CD4-positive, alpha-beta T cell treated with Interleukin-12 subunit alpha and Interleukin-12 subunit beta, for 1 hour (primary cell): ENCODE measurements at regions not wholly inside any gene's neighbourhood (a gene's known extent, or its start where the extent isn't known, plus 50 kb on each side); places are given as distances from the start of the nearest gene placed in this dataset.

Source experiments
- DNase-seq: peaks from one replicate; pipeline ENCODE4 v3.0.0-alpha.2; 2020

GRCh38 chr1:218642033-218642948, 297.2 kb downstream of the TGFB2 start:
- no peak for DNase-seq

- no peak for DNase-seq
These were observed 298.1 kb downstream of the TGFB2 start for GRCh38 chr1:218643281-218643680.

DNA sequence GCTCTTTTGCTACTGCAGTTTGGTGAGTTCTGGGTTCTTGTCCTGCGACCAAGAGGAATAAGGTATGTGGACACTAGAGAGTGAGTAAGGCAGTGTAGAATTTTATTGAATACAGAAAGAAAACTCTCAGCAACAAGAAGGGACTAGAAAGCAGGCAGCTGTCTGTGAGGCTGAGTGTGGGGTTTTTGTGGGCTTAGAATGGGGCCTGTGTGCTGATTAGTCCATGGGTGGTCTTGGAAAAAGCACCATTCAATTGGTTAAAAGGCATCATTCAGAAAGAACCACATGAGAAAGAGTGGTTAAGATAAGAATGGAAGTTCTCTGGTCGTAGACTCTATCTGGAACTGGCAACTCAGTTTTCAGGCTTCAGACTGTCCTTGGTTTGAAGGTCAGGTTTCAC, 298.8 kb downstream of the TGFB2 start:
- DNase-seq = no peak

DNA sequence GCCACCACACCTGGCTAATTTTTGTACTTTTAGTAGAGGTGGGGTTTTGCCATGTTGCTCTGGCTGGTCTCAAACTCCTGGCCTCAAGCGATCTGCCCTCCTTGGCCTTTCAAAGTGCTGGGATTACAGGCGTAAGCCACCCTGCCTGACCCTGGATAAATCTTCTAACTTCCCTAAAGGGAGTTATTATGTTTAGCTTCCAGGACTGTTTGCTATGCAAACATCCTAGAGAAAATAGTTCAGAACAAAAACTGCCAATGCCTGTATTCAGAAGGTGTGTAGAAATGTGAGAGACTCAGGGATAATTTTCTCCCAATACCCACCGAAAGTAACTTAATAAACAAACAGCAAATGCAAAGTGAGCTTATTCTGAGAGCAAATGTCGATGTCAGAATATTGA, 301.2 kb downstream of the TGFB2 start:
- no peak for DNase-seq

- no peak for DNase-seq
These were observed 311.3 kb downstream of the TGFB2 start for GRCh38 chr1:218656301-218657037.

- DNase-seq = no peak
These were observed 313.1 kb downstream of the TGFB2 start for GRCh38 chr1:218658269-218658668.

- no peak for DNase-seq
These were observed 313.8 kb downstream of the TGFB2 start for GRCh38 chr1:218658899-218659298.

- no peak for DNase-seq
These were observed 315.0 kb downstream of the TGFB2 start for GRCh38 chr1:218659911-218660677.

- no peak for DNase-seq
These were observed 315.5 kb downstream of the TGFB2 start for GRCh38 chr1:218660678-218661053.

DNA sequence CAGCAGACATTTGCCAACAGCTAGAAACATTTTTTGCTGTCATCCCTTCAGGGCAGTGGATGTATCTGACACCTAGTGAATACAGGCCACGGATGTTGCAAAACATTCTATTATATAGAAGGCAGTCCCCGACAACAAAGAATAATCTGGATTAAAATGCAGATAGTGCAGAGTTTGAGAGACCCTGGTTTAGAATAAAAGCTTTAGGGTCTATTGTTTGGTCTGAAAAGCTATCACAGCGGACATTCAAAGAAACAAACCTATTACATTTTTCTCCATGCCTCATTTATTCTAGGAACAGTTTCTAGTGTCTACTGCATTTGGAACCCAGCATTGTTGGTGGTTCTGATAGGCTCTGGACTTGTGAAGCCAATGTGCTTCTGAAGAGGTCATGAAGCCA, 316.3 kb downstream of the TGFB2 start:
- no peak for DNase-seq

GRCh38 chr1:218664385-218665170, 319.4 kb downstream of the TGFB2 start:
- DNase-seq = no peak

GRCh38 chr1:218665221-218665620, 320.1 kb downstream of the TGFB2 start:
- no peak for DNase-seq

GRCh38 chr1:218666263-218666662, 321.1 kb downstream of the TGFB2 start:
- DNase-seq = no peak

DNA sequence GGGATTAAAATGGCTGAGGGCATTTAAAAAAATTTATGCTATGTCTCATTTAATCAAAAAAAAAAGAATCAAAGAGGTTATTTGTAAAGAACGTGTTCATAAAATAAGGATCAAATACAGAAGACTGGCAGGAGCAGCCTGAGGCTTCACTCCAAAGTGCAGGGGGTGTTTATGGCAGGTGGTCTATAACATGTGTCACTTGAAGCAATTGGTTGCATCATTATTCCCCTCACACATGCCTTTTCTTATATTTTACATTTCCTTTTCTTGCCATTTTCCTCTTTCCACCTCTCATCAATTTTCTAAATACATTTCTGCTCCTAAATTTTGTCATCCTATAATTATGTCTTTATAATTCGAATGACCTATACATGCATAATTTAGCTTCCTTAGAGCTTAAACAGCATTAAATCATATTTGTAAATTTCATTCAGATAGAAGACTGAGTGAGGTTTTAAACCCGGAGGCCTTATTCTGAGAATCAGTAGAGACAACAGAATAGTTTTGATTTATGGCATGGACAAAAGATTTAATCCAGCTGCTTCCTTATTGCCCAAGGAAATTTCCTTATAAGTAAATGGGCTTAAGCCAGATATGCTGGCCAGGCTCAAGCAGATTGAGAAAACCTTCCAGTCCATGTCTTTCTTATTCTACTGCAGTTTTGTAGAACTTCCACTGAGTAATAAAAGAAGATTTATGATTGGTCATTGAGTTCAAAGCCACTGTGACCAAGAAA, 322.8 kb downstream of the TGFB2 start:
- no peak for DNase-seq

GRCh38 chr1:218669431-218669830, 324.3 kb downstream of the TGFB2 start:
- DNase-seq = no peak

DNA sequence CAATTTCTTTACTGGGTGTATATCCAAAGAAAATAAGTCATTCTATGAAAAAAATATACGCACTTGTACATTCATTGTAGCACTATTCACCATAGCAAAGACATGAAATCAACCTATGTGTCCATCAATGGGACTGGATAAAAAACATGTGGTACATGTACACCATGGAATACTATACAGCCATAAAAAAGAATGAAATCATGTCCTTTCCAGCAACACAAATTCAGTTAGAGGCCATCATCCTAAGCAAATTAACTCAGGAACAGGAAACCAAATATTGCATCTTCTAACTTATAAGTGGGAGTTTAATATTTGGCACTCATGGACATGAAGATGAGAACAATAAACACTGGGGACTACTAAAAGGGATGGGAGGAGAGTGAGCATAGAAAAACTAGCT, 325.7 kb downstream of the TGFB2 start:
- DNase-seq = no peak

- DNase-seq = no peak
These were observed 326.4 kb downstream of the TGFB2 start for GRCh38 chr1:218671573-218671972.

DNA sequence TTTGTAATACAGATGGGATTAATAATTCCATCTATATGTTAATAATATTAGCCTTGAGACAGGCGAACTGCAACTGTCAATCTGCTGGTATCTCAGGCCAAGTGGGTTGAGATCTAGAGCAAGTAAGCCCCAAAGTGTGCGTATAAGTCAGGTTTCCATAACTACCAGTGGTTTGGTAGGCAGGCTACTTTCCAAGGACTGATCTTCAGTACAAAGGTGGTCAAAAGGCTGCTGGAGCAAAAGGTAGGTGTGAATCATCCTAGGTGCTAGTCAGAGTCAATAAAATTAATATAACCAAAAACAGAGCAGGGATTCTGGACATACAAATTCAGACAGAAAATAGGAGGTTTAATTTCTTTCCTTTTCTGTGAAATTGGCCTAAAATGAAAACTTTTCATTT, 328.0 kb downstream of the TGFB2 start:
- no peak for DNase-seq

DNA sequence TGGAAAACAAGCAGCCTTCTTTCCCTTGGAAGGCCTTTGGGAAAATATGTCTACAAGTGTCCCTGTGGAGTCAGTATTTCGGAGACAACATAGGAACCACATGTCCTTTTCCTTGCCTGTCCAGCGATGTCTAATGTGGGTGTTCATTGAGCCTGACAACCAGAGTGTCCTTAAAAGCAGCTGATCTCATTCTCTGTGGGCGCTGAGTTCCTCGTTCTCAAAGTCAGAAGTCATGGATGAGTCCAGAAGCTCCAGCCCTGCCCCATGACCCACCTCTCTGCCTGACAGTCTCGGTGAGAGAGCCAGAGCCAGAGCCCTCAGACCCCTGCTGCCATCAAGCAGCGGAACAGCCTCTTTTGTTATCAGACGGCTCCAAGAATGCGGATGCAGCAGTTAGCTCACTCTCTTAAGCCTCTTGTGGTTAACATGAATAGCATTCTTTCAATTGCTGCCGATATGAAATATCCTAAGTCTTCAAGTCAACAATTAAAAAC, 329.2 kb downstream of the TGFB2 start:
- DNase-seq = no peak

DNA sequence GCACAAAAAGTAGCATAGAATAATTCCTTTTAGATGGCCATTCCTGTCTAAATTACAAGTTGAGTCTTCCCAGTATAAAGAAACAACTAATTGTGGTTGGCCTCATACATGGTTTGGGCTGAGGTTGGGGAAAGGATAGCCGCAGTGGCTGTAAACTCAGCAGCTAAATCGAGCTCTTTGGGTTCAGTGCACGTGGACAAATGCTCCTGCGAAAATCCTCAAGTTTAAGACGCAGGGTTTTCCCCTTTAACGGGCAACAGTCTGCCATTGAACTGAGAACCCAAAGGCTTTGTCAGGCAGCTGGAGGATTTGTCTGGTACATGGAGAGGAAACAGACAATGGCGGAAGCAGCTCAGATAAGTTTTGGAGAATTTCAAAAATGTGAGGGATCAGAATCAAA, 331.9 kb downstream of the TGFB2 start:
- DNase-seq = no peak

- no peak for DNase-seq
These were observed 334.3 kb downstream of the TGFB2 start for GRCh38 chr1:218679391-218679790.
